NCI-H187 (cell line): ENCODE measurements at regions not wholly inside any gene's neighbourhood (a gene's known extent, or its start where the extent isn't known, plus 50 kb on each side); places are given as distances from the start of the nearest gene placed in this dataset.
A peak's percentile ranks its signal among the peaks of the same experiment; 100 is the strongest.
"Not testable (repeated sequence)": the region's sequence is repeated elsewhere in the genome, so short reads cannot be mapped to it uniquely, and the experiment has no call there.

Experiments
- DNase-seq, 2 experiments: peaks; one replicate each; lab custom pipeline; 2025; lab: John Stamatoyannopoulos, UW

DNA sequence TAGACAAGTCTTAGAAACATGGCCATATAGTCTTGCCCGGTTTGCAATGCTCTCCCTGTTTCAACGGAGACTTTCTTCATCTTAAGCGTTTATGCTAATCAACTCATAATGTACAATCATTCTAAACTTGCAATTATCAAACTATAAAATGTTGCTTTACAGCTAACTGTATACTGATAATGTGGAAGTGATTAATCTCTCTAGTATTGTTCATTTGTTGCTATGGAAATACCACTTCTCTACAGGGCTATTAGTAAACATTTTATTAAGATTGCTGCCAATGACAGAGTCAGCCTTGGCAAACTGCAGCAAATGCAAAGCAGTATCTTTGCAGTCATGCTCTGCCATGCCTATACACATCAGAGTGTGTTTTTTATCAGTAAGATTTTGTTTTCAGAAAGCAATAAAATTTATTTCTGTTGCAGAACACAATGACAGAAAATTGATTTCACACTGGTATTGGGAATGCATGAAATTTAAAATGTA lies 1201.8 kb upstream of the CDH2 start:
- no peak for DNase-seq

DNA sequence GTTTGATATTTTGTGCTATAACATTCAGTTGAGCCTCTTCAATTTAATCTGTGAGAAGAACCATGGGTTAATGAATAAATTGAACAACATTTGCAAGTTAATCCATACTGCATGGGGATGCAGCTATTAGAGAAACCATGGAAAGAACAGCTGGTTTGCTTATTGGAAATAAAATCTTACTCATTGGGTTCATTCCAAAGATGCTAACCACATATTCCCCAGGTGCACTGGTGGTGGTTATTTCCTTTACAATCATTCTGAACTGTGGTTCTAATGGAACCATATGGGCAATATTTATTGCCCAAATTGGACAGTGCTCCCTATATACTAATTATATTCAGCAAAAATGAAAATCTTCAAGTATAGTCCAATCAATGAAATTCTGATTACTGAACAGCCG lies 1200.4 kb upstream of the CDH2 start:
- no peak for DNase-seq

- DNase-seq = no peak
These were observed 1196.1 kb upstream of the CDH2 start for GRCh38 chr18:29373000-29373399.

- DNase-seq = no peak
These were observed 1184.9 kb upstream of the CDH2 start for GRCh38 chr18:29361843-29362242.

GRCh38 chr18:29360659-29361058 lies 1183.7 kb upstream of the CDH2 start:
- DNase-seq = not testable (repeated sequence)

GRCh38 chr18:29359222-29359621 lies 1182.3 kb upstream of the CDH2 start:
- DNase-seq = not testable (repeated sequence)

DNA sequence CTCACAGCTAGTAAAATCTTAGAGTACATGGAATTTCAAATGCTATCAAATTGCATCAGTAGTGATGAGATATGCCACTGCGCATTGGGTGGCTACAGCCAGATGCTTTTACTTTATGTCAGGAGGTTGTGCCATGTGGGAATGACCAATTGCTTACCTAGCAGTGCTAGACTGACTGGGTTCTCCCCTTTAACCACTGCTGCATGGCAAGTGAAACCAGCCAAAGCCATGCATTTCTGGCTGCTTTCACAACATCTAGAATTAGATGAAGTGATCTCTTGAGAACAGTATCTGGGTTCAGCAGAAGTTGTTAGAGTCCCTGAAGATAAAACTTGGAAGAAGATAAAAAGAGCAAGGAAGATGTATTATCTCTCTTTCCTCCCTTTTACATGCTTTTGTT lies 1174.2 kb upstream of the CDH2 start:
- DNase-seq = no peak

DNA sequence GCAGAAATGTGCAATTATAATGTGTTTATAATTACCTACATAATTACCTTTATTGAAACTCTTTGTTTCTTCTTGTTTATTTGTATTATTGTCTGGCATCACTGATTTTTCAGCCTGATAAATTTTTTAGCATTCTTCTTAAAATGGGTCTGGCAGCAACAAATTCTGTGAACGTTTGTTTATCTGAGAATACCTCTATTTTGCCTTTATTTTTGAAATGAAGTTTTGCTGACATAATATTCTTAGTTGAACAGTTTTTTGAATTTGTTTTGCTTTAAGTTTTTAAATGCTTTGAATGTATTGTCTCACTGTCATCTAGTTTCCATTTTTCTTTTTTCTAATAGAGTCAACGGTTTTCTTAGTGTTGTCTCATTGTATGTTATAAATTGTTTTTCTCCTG lies 1152.0 kb upstream of the CDH2 start:
- no peak for DNase-seq

GRCh38 chr18:29326214-29326613 lies 1149.3 kb upstream of the CDH2 start:
- DNase-seq = peak in 1 of 2 experiments; percentile 15

- no peak for DNase-seq
These were observed 1144.6 kb upstream of the CDH2 start for GRCh38 chr18:29321561-29321960.

GRCh38 chr18:29313312-29313711 lies 1136.4 kb upstream of the CDH2 start:
- no peak for DNase-seq

- no peak for DNase-seq
These were observed 1134.7 kb upstream of the CDH2 start for GRCh38 chr18:29311580-29311979.

DNA sequence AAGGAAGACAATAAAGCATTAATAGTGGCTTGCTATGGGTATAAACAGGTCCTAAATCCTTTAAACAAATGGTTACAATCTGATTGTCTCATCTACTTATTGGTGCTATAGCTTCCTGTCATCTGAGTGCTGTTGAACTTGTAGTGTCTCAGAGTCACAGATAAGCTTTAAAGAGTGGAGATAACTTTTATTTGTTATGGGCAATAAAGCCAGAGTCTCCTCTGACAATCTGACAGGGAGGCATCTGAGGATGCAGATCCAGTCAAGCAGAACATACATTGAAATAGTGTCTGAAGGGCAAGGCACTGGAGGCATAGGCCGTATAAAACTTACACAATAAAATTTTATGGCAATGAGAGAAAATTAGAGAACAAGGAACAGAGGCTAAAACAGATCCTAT lies 1132.4 kb upstream of the CDH2 start:
- DNase-seq = no peak

DNA sequence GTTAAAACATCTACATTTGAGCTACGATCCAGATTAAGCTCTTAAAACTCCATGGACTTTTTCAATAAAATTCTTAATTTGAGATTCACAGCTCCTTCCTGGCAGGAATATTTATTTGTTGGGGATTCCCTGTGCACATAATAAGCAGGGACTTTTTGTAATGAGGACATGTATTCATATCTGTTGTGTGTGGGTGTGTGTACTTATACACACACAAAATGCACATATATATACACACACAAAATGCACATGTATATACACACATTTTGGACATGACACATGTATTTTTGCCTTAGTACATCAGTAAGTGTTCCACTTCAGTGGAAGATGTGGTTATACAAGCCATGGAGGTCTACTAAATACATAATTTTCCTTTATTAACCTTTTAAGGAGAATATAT lies 1131.1 kb upstream of the CDH2 start:
- DNase-seq = no peak

DNA sequence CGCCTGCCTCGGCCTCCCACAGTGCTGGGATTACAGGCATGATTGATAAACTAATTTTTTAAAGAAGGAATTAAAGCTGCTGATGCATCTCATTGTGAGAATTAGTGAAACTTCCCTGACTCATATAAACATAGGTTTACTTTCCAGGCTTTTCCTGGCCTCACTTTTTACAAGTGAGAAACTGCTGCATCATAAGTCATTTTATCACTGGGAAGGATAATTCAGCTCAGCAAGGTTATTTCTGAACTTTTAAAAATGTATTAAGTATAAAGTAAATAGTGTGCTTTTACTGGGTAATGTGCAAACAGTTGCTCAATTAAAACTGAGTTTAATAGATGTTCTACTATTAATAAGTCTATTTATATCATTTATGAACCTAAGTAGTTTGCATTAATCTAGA lies 1130.3 kb upstream of the CDH2 start:
- no peak for DNase-seq

DNA sequence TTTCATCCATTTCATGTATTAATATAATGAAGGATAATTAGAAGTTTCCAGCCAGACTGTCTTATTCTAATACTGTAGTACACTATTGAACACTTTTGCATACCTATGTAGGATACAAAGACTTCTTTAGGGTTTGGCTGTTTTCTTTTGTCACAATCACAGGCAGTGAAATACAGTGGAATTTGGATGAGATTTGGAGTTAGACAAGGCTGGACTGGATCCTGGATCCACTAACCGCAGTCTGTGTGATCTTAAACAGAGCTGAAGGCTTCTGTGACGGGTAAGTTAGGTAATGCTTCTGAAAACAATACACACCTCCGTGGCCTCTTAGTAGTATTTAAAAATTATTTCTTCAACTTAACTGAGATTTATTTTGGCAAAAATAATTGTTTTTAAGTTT lies 1128.6 kb upstream of the CDH2 start:
- no peak for DNase-seq

- no peak for DNase-seq
These were observed 1124.1 kb upstream of the CDH2 start for GRCh38 chr18:29301048-29301447.

DNA sequence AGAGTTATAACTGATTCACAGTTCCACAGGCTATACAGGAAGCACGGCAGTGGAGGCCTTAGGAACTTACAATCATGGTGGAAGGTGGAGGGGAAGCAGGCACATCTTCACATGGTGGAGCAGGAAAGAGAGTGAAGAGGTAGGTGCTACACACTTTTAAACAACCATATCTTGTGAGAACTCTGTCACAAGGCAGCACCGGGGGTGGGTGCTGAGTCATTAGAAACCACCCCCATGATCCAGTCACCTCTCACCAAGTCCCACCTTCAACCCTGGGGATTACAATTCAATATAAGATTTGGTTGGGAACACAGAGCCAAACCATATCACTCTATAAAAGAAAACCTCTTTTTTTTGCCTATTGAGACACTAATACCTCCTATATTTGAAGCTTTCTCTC lies 1108.5 kb upstream of the CDH2 start:
- no peak for DNase-seq

DNA sequence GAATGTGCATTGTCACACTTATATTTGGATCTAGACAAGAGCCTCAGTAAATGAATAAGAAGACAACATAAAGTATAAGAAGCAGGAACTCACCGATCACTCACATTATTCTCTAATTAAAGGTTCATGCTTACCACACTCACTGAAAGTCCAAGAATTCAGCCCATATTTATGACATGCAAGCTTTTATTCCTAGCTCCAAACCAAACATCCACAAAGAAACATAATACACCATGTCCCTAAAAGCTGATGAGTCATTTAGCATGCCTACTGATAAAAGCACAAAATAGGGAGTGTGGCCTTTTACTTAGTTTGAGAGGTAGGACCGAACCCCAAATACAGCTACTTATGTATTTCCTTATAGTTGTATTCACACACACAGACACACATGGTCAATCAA lies 1094.6 kb upstream of the CDH2 start:
- DNase-seq = no peak

DNA sequence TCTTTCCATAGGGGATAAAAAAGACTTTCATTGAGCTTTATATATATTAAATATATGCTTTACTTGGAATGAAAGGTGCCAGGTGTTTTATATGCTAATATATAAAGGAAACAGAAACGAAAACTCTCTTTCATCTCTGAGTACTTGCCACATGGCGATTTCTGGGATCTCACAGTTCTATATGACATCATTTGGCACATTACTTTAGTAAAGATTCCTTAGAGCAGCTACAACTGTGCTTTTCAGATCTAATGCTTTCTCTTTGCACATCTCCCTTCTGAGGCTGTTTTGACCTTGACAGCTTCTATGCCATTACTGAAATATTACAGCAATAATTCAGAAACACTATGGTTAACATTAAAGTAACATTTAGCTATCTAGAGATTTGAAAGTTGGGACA lies 1082.9 kb upstream of the CDH2 start:
- DNase-seq = no peak

- DNase-seq = no peak
These were observed 1077.2 kb upstream of the CDH2 start for GRCh38 chr18:29254123-29254522.

DNA sequence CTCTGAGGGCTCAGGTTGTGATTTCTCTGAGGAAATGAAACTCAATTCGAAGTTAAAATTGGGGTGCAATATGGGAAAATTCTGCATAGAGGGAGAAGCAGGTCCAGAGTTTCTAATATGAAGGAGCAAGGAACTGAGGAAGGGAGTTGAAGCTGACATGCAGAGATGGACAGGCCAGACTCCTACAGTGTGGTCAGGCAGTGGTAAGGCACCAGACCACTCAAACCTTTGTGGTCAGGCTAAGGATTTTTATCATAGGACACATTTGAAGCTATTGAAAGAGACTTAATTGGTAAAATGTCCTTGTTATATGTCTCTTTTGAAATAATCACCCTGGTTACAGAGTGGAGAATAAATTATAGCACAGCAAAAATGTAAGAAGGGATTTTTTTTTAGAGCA lies 1074.8 kb upstream of the CDH2 start:
- no peak for DNase-seq

GRCh38 chr18:29250843-29251242 lies 1073.9 kb upstream of the CDH2 start:
- DNase-seq = no peak

DNA sequence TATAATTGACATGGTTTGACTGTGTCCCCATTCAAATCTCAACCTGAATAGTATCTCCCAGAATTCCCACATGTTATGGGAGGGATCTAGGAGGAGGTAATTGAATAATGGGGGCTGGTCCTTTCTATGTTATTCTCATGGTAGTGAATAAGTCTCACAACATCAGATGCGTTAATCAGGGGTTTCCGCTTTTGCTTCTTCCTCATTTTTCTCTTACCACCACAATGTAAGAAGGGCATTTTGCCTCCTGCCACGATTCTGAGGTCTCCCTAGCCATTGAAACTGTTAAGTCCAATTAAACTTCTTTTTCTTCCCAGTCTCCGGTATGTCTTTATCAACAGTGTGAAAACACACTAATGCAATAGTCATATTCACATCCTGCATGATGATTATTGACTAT lies 1073.3 kb upstream of the CDH2 start:
- no peak for DNase-seq

DNA sequence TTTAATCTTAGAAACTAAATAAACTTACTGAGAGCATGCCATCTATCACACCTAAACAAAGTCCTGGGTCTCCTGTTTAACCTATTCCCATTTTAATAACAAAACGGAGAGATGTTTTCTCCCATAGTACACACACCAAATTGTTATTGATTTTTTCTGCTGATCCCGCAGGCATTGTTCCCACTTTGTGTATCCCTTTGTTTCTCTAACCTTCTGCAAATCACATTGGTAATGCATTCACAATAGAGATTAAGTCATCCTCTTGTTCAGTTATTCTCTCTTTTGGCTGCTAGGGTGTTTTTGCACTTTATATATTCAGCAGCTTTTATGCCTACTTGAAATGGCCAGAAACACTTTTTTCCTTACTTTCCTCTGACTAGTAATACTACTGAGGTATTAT lies 1071.9 kb upstream of the CDH2 start:
- DNase-seq = no peak
